ENCODE measurements at regions not wholly inside any gene's neighbourhood (a gene's known extent, or its start where the extent isn't known, plus 50 kb on each side); places are given as distances from the start of the nearest gene placed in this dataset.

DNA sequence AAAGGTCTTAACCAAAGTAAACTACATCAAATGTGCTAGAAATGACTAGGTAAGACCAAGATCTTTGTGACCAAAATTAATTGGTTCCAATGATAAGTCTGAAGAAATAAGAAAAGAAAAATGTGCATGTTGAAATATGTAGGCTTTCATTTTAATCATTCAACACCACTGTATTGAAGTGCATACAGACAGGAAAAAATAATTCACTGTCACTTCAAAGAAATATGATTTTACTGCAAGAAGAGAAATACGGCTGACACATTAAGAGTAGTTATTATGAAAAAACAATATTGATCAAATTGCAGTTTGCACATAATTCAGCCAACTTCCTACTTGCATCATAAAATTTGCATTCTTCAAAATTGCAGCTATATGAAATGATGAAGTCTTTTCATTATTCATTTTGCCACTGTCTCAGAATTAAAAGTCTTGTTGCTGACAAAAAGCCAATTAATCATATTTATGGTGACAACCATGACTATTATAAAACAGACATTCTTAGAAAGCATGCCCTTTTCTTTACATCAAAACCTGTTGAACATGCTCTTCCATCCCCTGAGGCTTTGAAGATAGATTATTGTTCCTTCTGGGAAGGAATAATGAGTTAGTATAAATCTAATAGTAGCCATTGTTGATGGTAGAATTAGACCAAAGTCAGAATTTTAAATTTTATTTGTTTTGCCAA lies 405.9 kb upstream of the MAD2L1 start:
- TF ChIP-seq TCF7L2 (IDR thresholded peaks at IDR 0.05; ENCODE audit: low read depth, low read length), result no peak
- TF ChIP-seq CTCF (IDR thresholded peaks at IDR 0.05), result no peak

Data from Panc1 (cell line).